Adrenal gland (tissue), 5 donors: ENCODE measurements at regions not wholly inside any gene's neighbourhood (a gene's known extent, or its start where the extent isn't known, plus 50 kb on each side); places are given as distances from the start of the nearest gene placed in this dataset.

Experiments
- CTCF ChIP-seq, 6 experiments: fragments of 450-650 bp in 4 of 6; fragments of 200-600 bp in 2 of 6; sonication (generic) in 1 of 6; IDR thresholded peaks; 1 replicate in 5 of 6; 2 replicates in 1 of 6; pipeline versions ENCODE4 v1.5.1 to v1.8.0; 2016 to 2021; ENCODE audit warnings: antibody characterized with exemption in 6 of 6, mild to moderate bottlenecking in 2 of 6, moderate library complexity in 1 of 6
- POLR2A ChIP-seq, 2 donors: fragments of 450-650 bp; IDR thresholded peaks; one replicate each; pipeline ENCODE4 v1.6.1; 2017; ENCODE audit warnings: antibody characterized with exemption in 2 of 2, mild to moderate bottlenecking in 2 of 2, moderate library complexity in 1 of 2
- donor health status: DM: no; HTN: no; CAD: no.

GRCh38 chr2:119059940-119060339, 98.6 kb downstream of the C1QL2 start:
- TF ChIP-seq CTCF (IDR thresholded peaks at IDR 0.05) (no peak), POLR2A (IDR thresholded peaks at IDR 0.05) (no peak)
